GM18861 (cell line): ENCODE measurements at regions not wholly inside any gene's neighbourhood (a gene's known extent, or its start where the extent isn't known, plus 50 kb on each side); places are given as distances from the start of the nearest gene placed in this dataset.
"Not testable (repeated sequence)": the region's sequence is repeated elsewhere in the genome, so short reads cannot be mapped to it uniquely, and the experiment has no call there.

ENCODE experiments used
- ATAC-seq: cut with Tn5 transposase; IDR thresholded peaks from one replicate; pipeline ENCODE4 v1.9.1; 2021; ENCODE audit not compliant: unreplicated experiment

DNA sequence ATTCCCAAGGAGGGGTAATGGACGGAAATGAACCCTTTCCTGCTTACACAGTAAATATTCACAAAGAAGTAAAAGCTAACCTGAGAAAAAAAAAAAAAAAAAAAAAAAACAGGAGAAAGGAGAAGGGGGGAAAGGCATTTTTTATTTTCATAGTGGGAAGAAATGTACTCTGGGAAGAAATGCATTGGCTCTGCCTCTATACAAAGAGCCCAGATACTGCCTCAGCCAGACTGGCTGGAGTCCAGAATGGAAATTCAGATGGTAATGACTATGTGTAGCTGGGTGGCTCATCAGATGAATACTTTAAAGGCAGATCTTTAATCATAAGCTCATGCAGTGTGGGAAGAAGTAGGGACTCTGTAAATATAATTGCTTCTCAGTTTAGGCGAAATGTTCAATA lies 124.9 kb upstream of the ZNF608 start:
- no peak for ATAC-seq

DNA sequence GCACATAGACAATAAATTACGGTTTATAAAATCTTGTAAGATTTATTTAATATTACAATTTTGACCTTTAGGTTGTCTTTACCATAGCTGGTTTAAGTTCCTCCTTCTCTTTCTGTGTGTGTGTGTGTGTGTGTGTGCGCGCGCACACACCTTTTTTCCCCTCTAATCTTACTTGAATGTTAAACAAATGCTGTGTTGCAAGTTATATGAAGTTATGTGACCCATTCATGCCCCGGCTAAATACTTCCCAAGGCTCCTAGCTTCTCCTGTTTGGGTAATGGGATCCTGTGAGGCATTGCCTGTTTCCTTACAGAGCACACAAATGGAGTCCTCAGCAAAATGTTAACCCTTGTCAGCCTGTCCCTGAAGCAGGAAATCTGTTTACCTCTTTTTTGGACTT lies 125.6 kb upstream of the ZNF608 start:
- no peak for ATAC-seq

DNA sequence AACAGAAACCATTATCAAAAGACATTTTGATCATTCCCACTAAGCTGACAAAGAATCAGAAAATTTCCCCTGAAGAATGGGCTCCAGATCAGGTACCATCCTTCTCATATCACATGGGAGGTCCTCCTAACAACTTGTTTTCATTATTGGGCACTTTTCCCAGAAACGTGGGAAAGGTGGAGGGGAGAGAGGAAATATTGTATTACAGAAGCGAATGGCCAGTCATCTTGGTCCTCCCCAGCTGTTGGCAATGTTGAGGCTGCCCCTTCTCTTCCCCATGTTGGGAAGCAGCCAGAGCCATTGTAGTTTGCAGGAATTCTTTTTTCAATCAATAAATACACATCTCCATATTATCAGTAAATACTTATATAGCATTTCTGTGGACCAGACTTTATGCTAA lies 126.2 kb upstream of the ZNF608 start:
- ATAC-seq = no peak

DNA sequence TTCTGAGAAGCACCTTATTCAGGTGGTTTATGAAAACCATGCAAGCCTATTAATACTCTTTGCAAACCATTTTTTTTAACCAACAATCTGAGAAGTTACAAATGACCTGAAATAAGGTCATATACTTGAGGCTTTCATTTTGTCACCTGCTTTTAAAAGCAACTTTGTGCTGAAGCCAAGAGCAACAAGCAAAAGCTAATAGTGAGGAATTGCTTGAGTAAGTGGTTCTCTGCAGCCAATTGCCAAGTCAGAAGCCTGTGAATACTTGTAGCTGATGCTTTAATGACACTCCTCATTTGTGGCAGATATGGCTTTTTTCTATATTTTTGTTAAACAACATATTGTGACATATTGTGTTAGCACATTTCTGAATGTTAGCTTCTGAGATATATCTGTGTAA lies 126.7 kb upstream of the ZNF608 start:
- ATAC-seq = no peak

DNA sequence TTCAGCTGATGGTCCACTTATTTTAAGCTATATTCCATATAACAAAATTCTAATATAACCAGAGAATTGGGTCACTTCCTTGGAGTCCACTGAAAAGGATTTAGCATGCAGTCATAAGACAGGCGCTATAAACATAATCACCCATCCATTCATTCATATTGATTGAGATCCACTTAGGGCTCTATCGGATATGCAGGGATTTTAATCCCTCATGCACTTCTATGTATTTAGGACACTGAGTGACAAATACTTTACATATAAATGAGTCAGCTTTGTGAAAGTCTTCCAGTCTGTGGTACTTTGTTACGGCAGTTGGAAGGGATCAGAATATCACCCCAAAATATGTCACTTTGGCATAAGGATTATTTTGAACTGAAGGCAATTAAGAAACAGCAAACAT lies 127.3 kb upstream of the ZNF608 start:
- ATAC-seq = no peak

DNA sequence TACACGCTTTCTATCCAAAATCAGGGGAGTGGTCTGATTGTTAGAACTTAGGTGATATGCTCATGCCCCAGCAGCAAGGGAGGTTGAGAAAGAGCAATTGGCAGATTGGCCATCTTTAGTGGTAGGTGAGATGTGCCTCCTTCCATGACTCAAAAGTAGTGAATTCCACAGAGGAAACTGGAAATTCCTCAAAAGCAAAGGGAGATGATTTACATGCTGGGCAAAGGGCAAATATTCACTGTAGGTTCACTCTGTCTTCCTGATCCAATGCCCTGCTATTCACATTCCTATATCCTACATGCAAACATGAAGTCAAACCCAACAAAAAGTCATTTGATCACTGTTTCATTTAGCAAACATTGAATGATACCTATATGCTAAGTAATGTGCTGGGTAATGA lies 130.1 kb upstream of the ZNF608 start:
- ATAC-seq = no peak

DNA sequence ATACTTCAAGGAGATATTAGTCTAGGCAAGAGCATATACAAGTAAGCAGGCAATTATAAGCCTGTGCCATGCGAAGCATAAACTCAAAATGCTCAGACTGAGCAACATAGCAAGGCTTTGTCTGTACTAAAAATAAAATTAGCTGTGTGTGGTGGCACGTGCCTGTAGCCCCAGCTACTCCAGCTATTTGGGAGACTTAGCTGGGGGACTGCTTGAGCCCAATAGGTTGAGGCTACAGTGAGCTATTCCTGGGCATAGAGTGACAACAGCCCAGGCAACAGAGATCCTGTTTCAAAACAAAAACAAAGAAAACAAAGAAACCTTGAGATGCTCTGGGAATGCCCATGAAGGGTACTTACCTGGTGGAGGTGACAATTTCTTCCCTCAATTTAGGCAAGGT lies 130.5 kb upstream of the ZNF608 start:
- no peak for ATAC-seq

DNA sequence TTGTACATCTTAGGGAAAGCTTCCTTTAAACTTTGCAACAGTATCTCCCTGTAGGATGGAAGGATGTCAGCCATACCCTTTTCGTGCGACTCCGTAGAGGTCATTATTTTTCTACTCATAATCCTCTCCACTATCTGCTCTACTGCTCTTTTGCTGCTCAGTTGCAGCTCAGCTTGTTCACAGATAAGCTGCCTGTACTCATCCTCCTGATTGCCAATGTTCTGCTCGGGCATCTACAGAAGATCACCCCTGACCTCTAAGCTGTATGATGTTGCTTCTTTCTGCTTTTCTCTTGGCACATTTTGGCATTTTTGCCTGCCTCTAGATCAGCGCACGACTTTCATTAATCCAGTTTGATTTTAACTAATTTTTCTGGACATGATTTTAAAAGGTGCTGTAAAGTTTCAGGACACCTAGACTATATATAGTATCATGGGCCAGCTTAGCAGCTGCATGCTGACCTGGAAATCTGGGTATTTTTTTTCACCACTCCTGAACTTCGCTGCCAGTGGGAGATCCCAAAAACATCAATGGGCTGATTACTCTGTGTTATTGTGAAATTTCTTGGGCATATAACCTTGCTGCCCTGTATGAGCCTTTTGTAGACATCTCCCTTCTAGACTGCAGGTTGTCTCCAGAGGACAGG lies 131.2 kb upstream of the ZNF608 start:
- no peak for ATAC-seq

DNA sequence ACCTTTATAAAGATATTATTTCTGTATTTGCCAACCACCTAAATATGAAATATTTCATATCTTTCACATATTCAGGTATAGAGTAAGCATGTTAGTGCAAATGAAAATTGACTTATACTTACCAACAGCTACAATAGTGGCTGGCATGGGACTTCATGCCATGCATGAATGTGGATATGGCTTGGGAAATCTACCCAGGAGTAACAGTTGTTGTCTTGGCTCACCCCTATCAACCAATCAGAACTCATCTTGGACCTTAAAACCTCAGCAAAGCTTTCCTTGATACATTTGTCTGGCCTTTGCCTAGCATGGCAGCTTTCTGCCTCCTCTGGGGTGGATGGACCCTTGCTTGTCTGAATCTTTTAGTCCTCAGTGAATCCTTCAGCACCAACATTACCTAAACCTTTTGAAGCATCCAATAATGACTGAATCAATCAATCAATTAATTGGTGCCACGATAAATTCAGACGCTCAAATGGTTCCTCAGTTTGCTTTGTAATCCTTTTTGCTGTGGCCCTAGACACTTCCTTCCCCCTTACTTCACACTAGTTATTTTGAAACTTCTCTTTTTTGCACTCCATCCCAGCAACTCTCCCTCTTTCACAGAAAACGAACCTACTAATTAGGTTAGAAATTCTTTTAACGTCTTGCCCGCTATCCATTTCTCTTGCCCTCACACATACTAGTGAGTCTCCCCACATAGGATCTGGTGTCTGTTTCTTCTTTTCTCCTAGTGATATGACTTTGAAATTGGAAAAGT lies 132.3 kb upstream of the ZNF608 start:
- ATAC-seq = no peak

DNA sequence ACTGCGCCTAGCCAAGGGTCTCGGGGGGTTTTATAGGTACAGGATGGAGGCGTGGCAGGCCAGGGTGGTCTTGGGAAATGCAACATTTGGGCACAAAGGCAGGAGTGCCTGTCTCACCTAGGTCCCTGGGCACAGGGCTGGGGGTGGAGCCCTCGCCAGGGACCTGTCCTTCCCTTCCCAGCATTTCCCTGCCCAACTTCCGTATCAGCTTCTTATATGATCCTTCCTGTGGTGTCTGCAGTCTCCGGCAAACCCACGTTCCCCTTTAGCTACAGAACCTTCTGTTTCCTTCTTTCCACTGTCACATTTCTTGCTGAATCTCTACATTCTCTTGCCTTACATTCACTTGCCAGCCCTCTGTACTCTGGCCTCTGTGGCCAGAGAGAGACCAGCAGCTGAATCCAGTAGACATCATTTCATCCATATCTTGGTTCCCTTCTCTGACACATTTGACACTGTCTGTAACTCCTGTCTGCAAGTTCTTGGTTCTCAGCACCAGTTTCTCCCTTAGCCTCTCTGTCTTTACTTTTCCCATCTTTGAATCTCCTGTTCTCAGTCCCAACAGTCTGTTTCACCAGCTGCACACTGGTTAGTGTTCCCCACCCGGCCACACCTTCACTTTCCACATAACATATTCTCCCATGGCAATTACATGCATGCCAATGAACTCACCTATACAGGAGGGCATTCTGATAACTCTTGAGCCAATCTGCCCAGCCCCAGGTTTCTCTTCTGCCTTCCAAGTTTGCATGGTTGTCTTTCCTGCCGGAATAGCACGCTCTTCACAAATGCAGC lies 134.7 kb upstream of the ZNF608 start:
- ATAC-seq = no peak

DNA sequence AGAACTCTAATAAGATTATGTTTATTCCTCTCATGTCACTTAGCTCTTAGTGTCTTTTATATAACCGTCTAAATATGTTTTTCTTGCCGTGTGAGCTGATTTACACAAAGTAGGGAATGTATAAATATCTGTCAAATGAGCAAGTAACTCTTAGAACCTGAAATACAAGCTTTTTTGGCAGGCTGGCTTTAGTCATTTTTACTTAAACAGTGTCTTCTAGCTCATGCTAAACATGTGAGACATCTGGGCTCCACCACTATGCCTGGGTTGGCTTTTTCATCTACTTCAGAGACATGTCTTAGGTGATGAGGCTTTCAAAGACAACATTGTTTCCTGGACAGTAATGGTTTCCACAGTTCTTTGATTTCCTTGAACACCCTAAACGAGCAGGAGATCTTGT lies 137.2 kb upstream of the ZNF608 start:
- no peak for ATAC-seq

DNA sequence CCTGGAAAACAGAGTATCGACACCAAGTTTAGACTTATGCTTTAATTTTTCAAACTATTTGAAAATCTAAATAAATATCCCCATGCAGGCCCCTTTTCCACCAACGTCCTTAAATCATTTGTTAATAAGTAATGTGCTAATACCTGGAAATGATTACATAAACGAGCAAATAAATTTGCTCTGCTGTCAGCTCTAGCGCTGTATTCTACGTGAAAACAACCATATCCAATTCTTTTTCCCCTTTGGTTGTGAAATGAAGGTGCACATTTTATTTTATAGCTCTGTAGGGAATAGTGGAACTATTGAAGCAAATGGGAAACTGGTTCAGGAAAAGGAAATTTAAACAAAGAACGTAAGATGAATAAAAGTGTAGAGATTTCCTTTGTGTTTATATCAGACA lies 137.7 kb upstream of the ZNF608 start:
- no peak for ATAC-seq

DNA sequence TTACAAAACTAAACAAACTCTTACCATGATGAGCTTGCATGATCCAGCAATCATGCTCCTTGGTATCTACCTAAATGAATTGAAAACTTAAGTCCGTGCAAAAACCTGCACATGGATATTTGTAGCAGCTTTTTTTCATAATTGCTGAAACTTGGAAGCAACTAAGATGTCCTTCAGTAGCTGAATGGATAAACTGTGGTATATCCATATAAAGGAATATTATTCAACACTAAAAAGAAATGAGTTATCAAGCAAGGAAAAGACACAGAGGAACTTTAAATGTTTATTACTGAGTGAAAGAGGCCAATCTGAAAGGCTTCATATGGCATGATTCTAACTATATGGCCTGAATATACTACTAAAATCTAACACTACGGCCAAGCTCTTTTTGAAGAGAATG lies 139.1 kb upstream of the ZNF608 start:
- ATAC-seq = no peak

DNA sequence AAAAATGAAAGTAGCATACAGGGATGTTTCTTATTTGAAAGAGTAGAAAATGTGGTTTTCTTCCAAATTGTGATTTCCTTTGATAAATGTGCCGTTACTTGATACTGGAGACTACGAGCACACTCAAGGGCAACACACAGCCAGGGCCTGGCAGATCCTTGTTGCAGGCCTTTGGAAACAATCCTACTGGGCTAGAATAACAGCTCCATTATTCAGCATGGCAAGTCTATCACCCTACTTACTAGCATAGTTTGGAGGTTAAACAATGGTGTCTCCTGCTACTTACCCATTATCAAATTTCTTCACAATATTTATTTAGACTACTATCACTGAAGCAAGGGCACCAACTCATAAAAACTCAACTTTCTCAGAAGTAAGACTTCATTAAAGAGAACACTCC lies 140.8 kb upstream of the ZNF608 start:
- ATAC-seq = no peak

DNA sequence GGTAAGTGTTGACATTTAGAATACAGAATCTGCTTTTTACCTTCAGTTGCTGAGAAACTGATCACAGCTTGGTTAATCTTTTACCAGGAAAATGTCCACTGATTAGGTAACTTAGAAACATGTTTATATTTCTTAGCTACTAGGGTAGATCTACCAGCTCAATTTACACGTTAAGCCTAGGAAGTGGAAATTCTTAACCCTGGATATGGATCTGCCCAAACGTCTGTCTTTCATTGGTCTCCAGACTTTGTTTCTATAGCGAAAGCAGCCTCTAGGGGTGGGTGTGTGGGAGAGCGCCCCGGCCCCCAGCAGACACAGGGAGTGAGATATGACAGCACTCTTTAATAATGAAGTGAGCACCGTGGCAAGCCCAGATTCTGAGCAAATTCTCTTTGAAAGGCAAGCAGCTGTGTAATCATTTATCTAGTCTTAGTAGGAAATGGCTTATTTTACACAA lies 141.6 kb upstream of the ZNF608 start:
- ATAC-seq = no peak

DNA sequence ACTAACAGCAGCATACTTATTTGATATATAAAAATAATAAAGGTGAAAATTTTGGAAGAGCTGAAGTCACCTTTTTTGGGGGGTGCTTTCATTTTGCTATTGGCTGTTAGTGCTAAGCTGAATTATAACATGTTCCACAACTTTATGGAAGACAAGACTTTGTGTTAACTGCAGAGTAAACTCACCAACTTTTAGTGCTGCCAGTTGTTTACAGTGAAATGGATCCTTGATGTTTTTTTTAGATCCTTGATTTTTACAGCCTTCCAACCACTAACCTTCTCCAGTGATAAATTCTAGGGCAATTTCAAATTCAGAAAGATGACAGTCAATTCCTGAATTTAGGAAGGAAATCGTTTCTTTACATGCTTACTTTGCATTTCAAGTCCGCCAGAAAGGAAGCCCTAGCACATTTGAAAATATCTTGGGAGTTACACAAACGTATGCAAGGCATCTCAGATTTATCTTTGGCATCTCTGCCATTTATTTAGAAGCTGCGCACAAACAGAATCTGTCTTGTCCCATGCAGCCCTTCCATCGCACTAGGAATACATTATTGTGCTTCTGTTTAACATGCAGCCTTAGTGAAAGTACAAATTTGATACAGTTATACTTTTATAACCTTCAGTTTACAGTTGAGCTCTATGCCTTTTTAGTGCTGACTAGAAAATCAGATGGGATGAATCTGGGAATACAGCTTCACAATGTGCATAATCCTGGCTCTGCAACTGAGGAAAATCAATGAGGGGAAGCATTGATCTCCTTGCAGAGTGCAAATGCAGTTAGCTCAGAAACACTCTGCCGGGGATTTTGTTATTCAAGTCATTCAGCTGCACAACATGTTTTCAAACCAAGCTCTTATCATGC lies 142.4 kb upstream of the ZNF608 start:
- ATAC-seq = no peak

DNA sequence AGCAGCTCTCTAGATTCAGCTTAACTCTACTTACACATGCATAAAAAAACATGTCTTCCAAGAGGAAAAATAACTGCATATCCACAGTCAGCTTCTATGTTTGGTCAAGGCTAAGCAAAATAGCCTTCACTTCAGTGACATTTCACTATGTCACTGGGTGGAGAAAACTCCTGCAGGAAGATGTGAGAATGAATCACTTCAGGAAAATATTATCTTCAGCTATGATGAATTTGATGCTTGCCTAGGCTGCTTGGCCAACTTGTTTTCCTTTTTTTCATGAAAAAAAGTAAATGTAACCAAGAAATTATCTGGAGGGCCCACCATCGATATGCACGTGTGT lies 143.0 kb upstream of the ZNF608 start:
- no peak for ATAC-seq

DNA sequence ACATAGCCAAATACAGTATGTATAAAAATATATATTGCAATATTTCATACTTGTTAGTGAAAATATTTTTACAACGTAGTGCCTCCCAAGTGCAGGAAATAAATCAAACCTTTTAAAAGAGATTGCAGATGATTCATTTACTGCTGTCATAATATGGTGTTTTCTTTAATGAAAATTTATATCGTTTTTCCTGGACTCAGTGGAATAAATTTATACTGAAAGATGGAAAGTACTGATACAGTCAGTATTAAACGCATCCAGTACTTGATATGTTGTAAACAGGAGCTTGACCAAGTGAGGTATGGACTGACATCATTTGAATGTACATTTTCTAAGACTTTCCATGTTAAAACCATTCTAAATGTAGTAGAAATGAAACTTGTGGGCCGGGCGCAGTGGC lies 143.4 kb upstream of the ZNF608 start:
- no peak for ATAC-seq

DNA sequence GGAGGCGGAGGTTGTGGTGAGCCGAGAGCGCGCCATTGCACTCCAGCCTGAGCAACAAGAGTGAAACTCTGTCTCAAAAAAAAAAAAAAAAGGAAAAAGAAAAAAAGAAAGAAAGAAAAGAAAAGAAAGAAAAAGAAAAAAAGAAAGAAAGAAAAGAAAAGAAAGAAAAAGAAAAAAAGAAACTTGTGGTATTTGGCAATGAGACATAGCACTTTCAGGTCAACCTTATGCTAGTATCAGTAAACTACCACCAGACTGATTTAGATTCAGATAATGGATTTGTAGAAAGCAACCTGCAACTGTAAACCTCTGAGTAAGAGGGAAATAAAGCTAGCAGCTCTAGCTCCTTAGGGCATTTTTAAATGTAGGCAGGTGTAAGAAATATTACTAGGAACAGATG lies 144.0 kb upstream of the ZNF608 start:
- ATAC-seq = not testable (repeated sequence)

DNA sequence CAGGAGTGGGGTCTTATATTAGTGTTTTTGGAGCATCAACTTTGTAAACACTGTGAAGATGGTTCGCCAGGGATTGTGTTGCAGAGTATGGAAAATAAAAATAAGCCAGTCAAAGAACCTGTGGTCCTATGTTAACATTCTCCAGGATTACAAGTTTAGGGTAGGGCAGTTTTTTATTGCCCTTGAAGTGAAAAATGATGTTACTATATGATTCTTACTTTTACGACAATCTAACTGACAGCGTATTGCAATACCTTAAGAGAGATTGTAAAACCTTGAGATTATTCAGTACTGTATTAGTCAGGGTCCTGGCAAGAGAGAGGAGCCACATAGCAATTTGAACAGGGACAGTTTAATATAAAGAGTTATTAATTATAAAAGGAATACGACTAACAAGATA lies 144.7 kb upstream of the ZNF608 start:
- no peak for ATAC-seq

DNA sequence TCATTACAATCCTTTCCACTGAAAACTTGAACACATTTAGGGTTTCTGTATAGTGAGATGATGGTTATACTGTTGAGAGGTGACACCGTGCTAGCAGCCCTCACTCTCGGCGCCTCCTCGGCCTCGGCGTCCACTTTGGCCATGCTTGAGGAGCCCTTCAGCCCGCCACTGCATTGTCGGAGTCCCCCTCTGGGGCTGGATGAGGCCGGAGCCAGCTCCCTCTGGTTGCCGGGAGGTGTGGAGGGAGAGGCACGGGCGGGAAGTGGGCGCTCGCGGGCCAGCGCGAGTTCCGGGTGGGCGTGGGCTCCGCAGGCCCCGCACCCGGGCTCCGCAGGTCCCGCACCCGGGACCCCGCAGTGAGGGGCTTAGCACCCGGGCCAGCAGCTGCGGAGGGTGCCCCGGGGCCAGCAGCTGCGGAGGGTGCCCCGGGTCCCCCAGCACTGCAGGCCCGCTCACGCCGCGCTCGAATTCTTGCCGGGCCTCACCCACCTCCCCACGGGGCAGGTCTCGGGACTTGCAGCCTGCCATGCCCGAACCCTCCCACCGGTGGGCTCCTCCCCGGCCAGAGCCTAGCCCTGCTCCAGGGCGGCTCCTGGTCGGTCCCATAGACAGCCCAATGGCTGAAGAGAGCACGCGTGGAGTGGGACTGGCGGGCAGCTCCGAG lies 145.9 kb upstream of the ZNF608 start:
- no peak for ATAC-seq
